Spinal cord (tissue), 9 donors: ENCODE measurements at regions not wholly inside any gene's neighbourhood (a gene's known extent, or its start where the extent isn't known, plus 50 kb on each side); places are given as distances from the start of the nearest gene placed in this dataset.

Experiments
- DNase-seq, 6 donors: peaks; one replicate each; pipeline versions ENCODE4 v3.0.0 to v3.0.0-alpha.2; 2013 to 2015; ENCODE audit warnings: low spot score in 6 of 6, low read depth in 4 of 6
- H3K27ac ChIP-seq: one replicate; pipeline ENCODE4 v1.5.1; 2013; ENCODE audit warnings: low read depth, low read length, control low read depth
- H3K27me3 ChIP-seq: one replicate; pipeline ENCODE4 v1.6.1; 2013; ENCODE audit warnings: low read length; ENCODE audit not compliant: control insufficient read depth, insufficient read depth
- H3K36me3 ChIP-seq: one replicate; pipeline ENCODE4 v1.6.1; 2013; ENCODE audit warnings: low read length; ENCODE audit not compliant: control insufficient read depth, insufficient read depth
- H3K4me1 ChIP-seq: one replicate; pipeline ENCODE4 v1.6.1; 2013; ENCODE audit warnings: low read length; ENCODE audit not compliant: control insufficient read depth, insufficient read depth
- H3K4me3 ChIP-seq: one replicate; pipeline ENCODE4 v1.5.1; 2013; ENCODE audit warnings: low read depth, low read length, control low read depth
- H3K9me3 ChIP-seq: one replicate; pipeline ENCODE4 v1.6.1; 2013; ENCODE audit warnings: low read length; ENCODE audit not compliant: control insufficient read depth, insufficient read depth
- WGBS: methylation state at CpG from one replicate; pipeline ENCODE4 v1.1.5; 2013; ENCODE audit warnings: missing lambda C conversion rate; ENCODE audit not compliant: insufficient coverage; 5-methylcytosine and 5-hydroxymethylcytosine counted together
- donor health status: healthy.

- H3K27ac ChIP-seq: no peak overlapping the region
- no peak overlapping the region for H3K4me3 ChIP-seq
- peaks cover 11% of the 10 kb centered on the region for H3K4me1 ChIP-seq
- H3K9me3 ChIP-seq: no peaks in the 10 kb centered on the region
- H3K27me3 ChIP-seq: no peaks in the 10 kb centered on the region
- WGBS: 25% methylated on average over 1 of the region's 1 CpG
- DNase-seq: no peak
- H3K36me3 ChIP-seq: no peaks in the 10 kb centered on the region
Measured at GRCh38 chr13:36526897-36527296, 94.6 kb downstream of the CCNA1 start.

DNA sequence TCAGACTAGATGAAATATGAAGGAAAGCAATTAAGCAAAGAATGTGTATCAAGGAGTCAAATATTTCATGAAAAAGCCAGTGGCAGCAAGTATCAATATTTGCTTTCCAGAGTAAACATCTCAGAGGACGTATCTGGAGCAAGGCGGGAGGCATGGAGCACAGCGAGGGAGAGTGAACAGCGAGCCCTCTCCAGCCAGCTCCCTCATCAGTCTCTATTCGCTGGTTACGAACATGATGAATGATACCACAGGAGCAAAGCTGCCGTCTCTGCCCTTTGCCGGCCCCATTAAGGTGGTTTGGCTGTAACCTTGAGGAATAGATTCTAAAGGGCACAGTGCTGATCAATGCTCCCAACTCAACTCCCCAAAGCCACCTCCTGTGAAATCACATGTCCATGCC, 95.8 kb downstream of the CCNA1 start:
- no peaks in the 10 kb centered on the region for H3K36me3 ChIP-seq
- peaks cover 11% of the 10 kb centered on the region for H3K4me1 ChIP-seq
- H3K4me3 ChIP-seq: no peak overlapping the region
- H3K27ac ChIP-seq: no peak overlapping the region
- no peaks in the 10 kb centered on the region for H3K27me3 ChIP-seq
- H3K9me3 ChIP-seq: no peaks in the 10 kb centered on the region
- 80% methylated on average over 4 of the region's 8 CpGs for WGBS
- no peak for DNase-seq

- H3K4me3 ChIP-seq: no peak overlapping the region
- DNase-seq: peak in 4 of 6 donors; percentile 33 to 89 (median 58)
- no peaks in the 10 kb centered on the region for H3K36me3 ChIP-seq
- H3K4me1 ChIP-seq: peaks cover 11% of the 10 kb centered on the region
- H3K27me3 ChIP-seq: no peaks in the 10 kb centered on the region
- H3K27ac ChIP-seq: no peak overlapping the region
- 18% methylated on average over 2 of the region's 4 CpGs for WGBS
- H3K9me3 ChIP-seq: no peaks in the 10 kb centered on the region
Measured at GRCh38 chr13:36530050-36530789, 97.9 kb downstream of the CCNA1 start.

DNA sequence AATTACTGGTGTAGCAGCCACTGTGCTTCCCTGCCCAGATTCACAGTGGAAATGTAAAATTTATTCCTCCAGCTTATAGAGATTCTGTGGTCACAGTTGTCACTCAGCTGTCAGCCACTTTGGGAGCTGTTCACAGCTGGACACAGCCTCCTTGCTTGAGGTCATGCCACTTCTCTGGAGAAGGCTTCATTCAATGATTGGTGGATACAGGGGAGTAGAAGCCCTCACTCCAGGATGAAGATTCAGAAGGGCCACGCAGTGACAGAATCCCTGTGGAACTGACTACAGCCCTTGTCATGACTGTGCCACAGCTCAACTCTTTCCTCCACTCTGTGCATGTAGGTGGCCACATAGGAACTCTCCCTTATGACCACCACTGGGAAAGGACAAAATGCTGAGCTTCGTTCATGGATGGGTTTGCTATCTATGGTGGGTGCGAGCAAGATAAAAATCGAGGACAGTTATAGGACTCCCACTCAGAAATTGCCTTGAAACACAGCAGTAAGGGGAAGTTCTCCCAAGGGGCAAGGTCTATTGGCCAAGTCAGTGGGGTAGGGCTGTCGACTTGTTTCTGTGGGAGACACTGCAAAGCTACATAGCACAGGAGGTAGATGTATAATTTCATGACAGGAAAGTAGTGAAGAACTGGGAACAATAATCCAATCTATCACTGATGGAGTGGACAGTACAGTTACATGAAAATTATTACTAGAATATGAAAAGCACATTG, 98.7 kb downstream of the CCNA1 start:
- H3K4me3 ChIP-seq: no peak overlapping the region
- no peak overlapping the region for H3K27ac ChIP-seq
- H3K9me3 ChIP-seq: no peaks in the 10 kb centered on the region
- peaks cover 11% of the 10 kb centered on the region for H3K4me1 ChIP-seq
- DNase-seq: no peak
- WGBS: 97% methylated on average over 4 of the region's 5 CpGs
- H3K27me3 ChIP-seq: no peaks in the 10 kb centered on the region
- no peaks in the 10 kb centered on the region for H3K36me3 ChIP-seq

GRCh38 chr13:36531746-36532486, 99.6 kb downstream of the CCNA1 start:
- H3K4me3 ChIP-seq: no peak overlapping the region
- WGBS: 86% methylated on average over 1 of the region's 5 CpGs

GRCh38 chr13:36533806-36534205, 101.5 kb downstream of the CCNA1 start:
- Histone ChIP-seq H3K27me3 (no peaks in the 10 kb centered on the region), H3K4me1 (peaks cover 8% of the 10 kb centered on the region), H3K27ac (no peak overlapping the region), H3K36me3 (no peaks in the 10 kb centered on the region), H3K9me3 (no peaks in the 10 kb centered on the region), H3K4me3 (no peak overlapping the region)
- 100% methylated on average over 2 of the region's 2 CpGs for WGBS
- no peak for DNase-seq

More at GRCh38 chr13:36531746-36532486, 99.6 kb downstream of the CCNA1 start:
- peak in 1 of 6 donors; percentile 45 for DNase-seq
- H3K36me3 ChIP-seq: no peaks in the 10 kb centered on the region
- no peaks in the 10 kb centered on the region for H3K9me3 ChIP-seq
- H3K27me3 ChIP-seq: no peaks in the 10 kb centered on the region
- peaks cover 11% of the 10 kb centered on the region for H3K4me1 ChIP-seq
- no peak overlapping the region for H3K27ac ChIP-seq

DNA sequence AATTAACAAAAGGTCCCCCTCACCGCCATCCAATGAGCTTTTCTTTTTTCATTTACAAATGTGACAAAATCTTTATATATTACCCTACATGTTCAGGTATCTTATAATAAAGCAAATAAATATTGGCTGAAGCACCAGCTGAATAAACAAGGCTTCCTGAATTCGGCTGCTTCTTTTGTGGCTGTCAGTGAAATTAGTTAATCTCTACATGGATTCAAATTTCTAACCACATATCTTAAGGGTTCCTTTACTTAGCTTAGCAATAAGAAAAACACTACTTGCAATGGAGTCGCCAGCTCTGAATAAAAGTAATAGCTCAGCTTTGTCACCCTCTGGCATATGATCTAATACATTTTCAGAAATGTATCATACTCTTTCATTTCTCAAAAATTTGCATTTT, 104.3 kb downstream of the CCNA1 start:
- no peaks in the 10 kb centered on the region for H3K27me3 ChIP-seq
- H3K9me3 ChIP-seq: no peaks in the 10 kb centered on the region
- DNase-seq: no peak
- no peaks in the 10 kb centered on the region for H3K4me1 ChIP-seq
- H3K36me3 ChIP-seq: no peaks in the 10 kb centered on the region
- H3K27ac ChIP-seq: no peak overlapping the region
- H3K4me3 ChIP-seq: no peak overlapping the region
- 56% methylated on average over 1 of the region's 3 CpGs for WGBS

DNA sequence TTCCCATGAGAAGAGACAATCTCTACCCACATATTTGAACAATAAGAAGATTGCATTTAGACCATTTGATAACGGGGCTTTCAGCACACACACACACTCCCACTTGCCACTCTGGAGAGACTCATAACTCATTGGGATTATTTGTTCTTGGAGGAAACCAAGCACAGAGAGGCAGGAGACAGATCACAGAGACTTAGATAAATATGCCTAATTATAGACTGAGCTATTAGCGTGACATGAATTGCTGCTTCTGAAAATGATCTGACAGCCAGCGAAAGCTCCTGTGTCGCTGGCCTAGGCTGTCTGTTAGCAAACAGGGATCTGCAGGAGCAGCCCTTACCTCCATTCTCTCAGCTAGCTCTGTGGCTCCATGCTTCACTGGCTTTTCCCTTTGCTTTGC, 111.4 kb downstream of the CCNA1 start:
- Histone ChIP-seq H3K4me3 (no peak overlapping the region), H3K27ac (no peak overlapping the region), H3K9me3 (no peaks in the 10 kb centered on the region), H3K27me3 (no peaks in the 10 kb centered on the region), H3K36me3 (no peaks in the 10 kb centered on the region), H3K4me1 (no peaks in the 10 kb centered on the region)
- peak in 1 of 6 donors; percentile 81 for DNase-seq
- 71% methylated on average over 3 of the region's 4 CpGs for WGBS

DNA sequence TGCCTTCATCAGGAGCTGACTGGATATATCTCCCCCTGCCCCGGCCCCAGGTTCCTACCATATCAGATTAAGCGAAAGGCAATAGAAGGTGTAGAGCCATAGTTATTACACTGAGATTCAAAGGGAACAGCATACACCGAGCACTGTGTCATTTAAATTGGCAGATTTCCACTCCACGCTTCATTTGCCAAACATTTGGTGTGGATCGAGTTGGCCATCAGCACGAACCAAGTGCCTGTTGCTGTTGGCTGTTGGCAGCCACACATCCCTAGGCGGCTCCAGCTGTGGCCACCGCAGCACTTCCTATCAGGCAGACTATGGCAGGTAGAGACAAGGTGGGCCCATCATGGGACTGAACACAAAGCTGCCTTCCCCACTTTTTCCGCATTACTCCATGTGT, 115.8 kb downstream of the CCNA1 start:
- Histone ChIP-seq H3K36me3 (no peaks in the 10 kb centered on the region), H3K4me1 (peaks cover 6% of the 10 kb centered on the region), H3K27ac (no peak overlapping the region), H3K9me3 (no peaks in the 10 kb centered on the region), H3K27me3 (no peaks in the 10 kb centered on the region), H3K4me3 (no peak overlapping the region)
- 46% methylated on average over 6 of the region's 9 CpGs for WGBS
- peak in 1 of 6 donors; percentile 31 for DNase-seq
